NT2/D1 (cell line): ENCODE measurements at regions not wholly inside any gene's neighbourhood (a gene's known extent, or its start where the extent isn't known, plus 50 kb on each side); places are given as distances from the start of the nearest gene placed in this dataset.

Source experiments
- DNase-seq: peaks from one replicate; pipeline ENCODE4 v3.0.0-alpha.2; 2011; ENCODE audit warnings: low read depth, low spot score
- H3K27me3 ChIP-seq: 2 replicates; pipeline ENCODE4 v1.6.0; 2011; ENCODE audit warnings: mild to moderate bottlenecking; ENCODE audit not compliant: insufficient read length, insufficient read depth
- H3K36me3 ChIP-seq: 2 replicates; pipeline ENCODE4 v1.6.1; 2011; ENCODE audit warnings: mild to moderate bottlenecking, low read length, mixed read lengths; ENCODE audit not compliant: insufficient read depth, insufficient read length
- H3K4me1 ChIP-seq: 2 replicates; pipeline ENCODE4 v1.5.1; 2011; ENCODE audit not compliant: insufficient read depth, insufficient read length
- H3K4me3 ChIP-seq: 2 replicates; pipeline ENCODE4 v1.5.1; 2011; ENCODE audit warnings: low read depth; ENCODE audit not compliant: insufficient read length
- H3K9ac ChIP-seq: 2 replicates; pipeline ENCODE4 v1.6.0; 2011; ENCODE audit warnings: low read depth; ENCODE audit not compliant: insufficient read length
- H3K9me3 ChIP-seq: 2 replicates; pipeline ENCODE4 v1.5.1; 2011; ENCODE audit warnings: mild to moderate bottlenecking, low read length; ENCODE audit not compliant: insufficient read depth
- SUZ12 ChIP-seq: IDR thresholded peaks from 2 replicates; pipeline ENCODE4 v1.6.1; 2011; ENCODE audit not compliant: insufficient read length, insufficient read depth; ENCODE audit errors: extremely low read depth
- YY1 ChIP-seq: IDR thresholded peaks from 2 replicates; pipeline ENCODE4 v1.6.1; 2011; ENCODE audit not compliant: insufficient read length, insufficient read depth
- ZNF274 ChIP-seq: IDR thresholded peaks from 2 replicates; pipeline ENCODE4 v1.6.1; 2011; ENCODE audit warnings: mild to moderate bottlenecking, low read depth, low read length

GRCh38 chr4:157896726-157897125 is 276.1 kb downstream of the GASK1B start:
- Histone ChIP-seq H3K27me3 (no peaks in the 10 kb centered on the region), H3K4me1 (no peaks in the 10 kb centered on the region), H3K4me3 (no peak overlapping the region), H3K9me3 (no peaks in the 10 kb centered on the region), H3K36me3 (no peaks in the 10 kb centered on the region), H3K9ac (no peak overlapping the region)
- TF ChIP-seq ZNF274 = no peak
- no peak for TF ChIP-seq YY1
- TF ChIP-seq SUZ12 = no peak
- no peak for DNase-seq

GRCh38 chr4:157895205-157895604 is 277.6 kb downstream of the GASK1B start:
- Histone ChIP-seq H3K27me3 (no peaks in the 10 kb centered on the region), H3K9ac (no peak overlapping the region), H3K4me1 (no peaks in the 10 kb centered on the region), H3K9me3 (no peaks in the 10 kb centered on the region), H3K36me3 (no peaks in the 10 kb centered on the region), H3K4me3 (no peak overlapping the region)
- no peak for TF ChIP-seq ZNF274
- TF ChIP-seq YY1 = no peak
- no peak for TF ChIP-seq SUZ12
- no peak for DNase-seq

GRCh38 chr4:157889788-157890187 is 283.0 kb downstream of the GASK1B start:
- Histone ChIP-seq H3K36me3 (no peaks in the 10 kb centered on the region), H3K4me1 (no peaks in the 10 kb centered on the region), H3K27me3 (no peaks in the 10 kb centered on the region), H3K9me3 (no peaks in the 10 kb centered on the region), H3K9ac (no peak overlapping the region), H3K4me3 (no peak overlapping the region)
- TF ChIP-seq YY1 (no peak), ZNF274 (no peak), SUZ12 (no peak)
- DNase-seq = no peak

GRCh38 chr4:157888281-157888680 is 284.5 kb downstream of the GASK1B start:
- TF ChIP-seq SUZ12 = no peak
- TF ChIP-seq YY1 = no peak
- TF ChIP-seq ZNF274 = no peak
- Histone ChIP-seq H3K27me3 (no peaks in the 10 kb centered on the region), H3K9me3 (no peaks in the 10 kb centered on the region), H3K4me1 (no peaks in the 10 kb centered on the region), H3K4me3 (no peak overlapping the region), H3K9ac (no peak overlapping the region), H3K36me3 (no peaks in the 10 kb centered on the region)
- no peak for DNase-seq

- H3K36me3 ChIP-seq = no peaks in the 10 kb centered on the region
- no peaks in the 10 kb centered on the region for H3K4me1 ChIP-seq
- no peak for TF ChIP-seq YY1
These were observed 285.5 kb downstream of the GASK1B start for GRCh38 chr4:157887316-157887715.

GRCh38 chr4:157886645-157887044 is 286.2 kb downstream of the GASK1B start:
- Histone ChIP-seq H3K9ac (no peak overlapping the region), H3K27me3 (no peaks in the 10 kb centered on the region), H3K36me3 (no peaks in the 10 kb centered on the region), H3K4me3 (no peak overlapping the region), H3K9me3 (no peaks in the 10 kb centered on the region), H3K4me1 (no peaks in the 10 kb centered on the region)
- DNase-seq = no peak
- no peak for TF ChIP-seq ZNF274
- no peak for TF ChIP-seq SUZ12
- TF ChIP-seq YY1 = no peak

More at GRCh38 chr4:157887316-157887715, 285.5 kb downstream of the GASK1B start:
- no peaks in the 10 kb centered on the region for H3K27me3 ChIP-seq
- no peak overlapping the region for H3K9ac ChIP-seq
- no peak for DNase-seq
- no peak overlapping the region for H3K4me3 ChIP-seq
- H3K9me3 ChIP-seq = no peaks in the 10 kb centered on the region

- no peak for DNase-seq
- Histone ChIP-seq H3K36me3 (no peaks in the 10 kb centered on the region), H3K9ac (no peak overlapping the region), H3K27me3 (no peaks in the 10 kb centered on the region), H3K4me1 (no peaks in the 10 kb centered on the region), H3K4me3 (no peak overlapping the region), H3K9me3 (no peaks in the 10 kb centered on the region)
- TF ChIP-seq YY1 = no peak
- no peak for TF ChIP-seq ZNF274
- no peak for TF ChIP-seq SUZ12
These were observed 287.0 kb downstream of the GASK1B start for GRCh38 chr4:157885811-157886210.

- H3K4me3 ChIP-seq = no peak overlapping the region
- H3K9ac ChIP-seq = no peak overlapping the region
- TF ChIP-seq YY1 (no peak), ZNF274 (no peak), SUZ12 (no peak)
These were observed 289.9 kb downstream of the GASK1B start for GRCh38 chr4:157882901-157883300.

More at GRCh38 chr4:157882901-157883300, 289.9 kb downstream of the GASK1B start:
- no peak for DNase-seq
- Histone ChIP-seq H3K4me1 (no peaks in the 10 kb centered on the region), H3K27me3 (no peaks in the 10 kb centered on the region), H3K36me3 (no peaks in the 10 kb centered on the region), H3K9me3 (no peaks in the 10 kb centered on the region)
